ENCODE measurements at regions not wholly inside any gene's neighbourhood (a gene's known extent, or its start where the extent isn't known, plus 50 kb on each side); places are given as distances from the start of the nearest gene placed in this dataset.

DNA sequence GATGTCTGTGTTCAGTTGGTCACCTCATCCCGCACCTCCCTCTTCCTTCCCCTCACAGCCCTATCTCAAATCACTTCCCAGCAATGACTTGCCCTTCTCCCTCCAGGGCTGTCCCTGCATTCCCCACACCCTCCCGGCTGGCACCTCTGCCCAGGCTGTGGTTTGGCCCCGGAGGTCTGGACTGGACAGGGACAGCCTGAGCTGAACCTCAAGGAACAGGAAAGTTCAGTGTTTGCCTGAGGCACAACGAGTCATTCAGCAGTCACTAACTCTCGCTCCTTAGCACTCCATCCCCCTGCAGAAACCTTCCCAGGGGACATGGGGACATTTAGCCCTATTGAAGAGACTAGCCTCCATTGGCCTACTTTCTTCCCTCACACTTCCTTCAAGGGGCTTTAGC, 58.3 kb upstream of the MAP3K1 start:
- in situ Hi-C loops (cut with HindIII; ENCODE audit: extremely low pct_ligation_motif_present, low pct_unique_long_range_greater_than_20kb) (no loop called here), intact Hi-C loops (cut with micrococcal nuclease; ENCODE audit: unreplicated experiment) (no loop called here)
- TF ChIP-seq ZNF468 (CRISPR knock-in tag; IDR thresholded peaks at IDR 0.05) (no peak), HHEX (CRISPR knock-in tag; IDR thresholded peaks at IDR 0.05) (no peak), RFX3 (CRISPR knock-in tag; IDR thresholded peaks at IDR 0.05) (no peak), ZNF510 (CRISPR knock-in tag; IDR thresholded peaks at IDR 0.05; ENCODE audit: low read depth) (no peak), ZFP36 (IDR thresholded peaks at IDR 0.05; ENCODE audit: borderline replicate concordance, low read depth, low read length, partially characterized antibody) (no peak), SP2 (CRISPR knock-in tag; IDR thresholded peaks at IDR 0.05) (no peak), TOPORS (CRISPR knock-in tag; IDR thresholded peaks at IDR 0.05) (no peak), HOXA7 (CRISPR knock-in tag; IDR thresholded peaks at IDR 0.05) (no peak)
- TF ChIP-seq, protein P1, sequence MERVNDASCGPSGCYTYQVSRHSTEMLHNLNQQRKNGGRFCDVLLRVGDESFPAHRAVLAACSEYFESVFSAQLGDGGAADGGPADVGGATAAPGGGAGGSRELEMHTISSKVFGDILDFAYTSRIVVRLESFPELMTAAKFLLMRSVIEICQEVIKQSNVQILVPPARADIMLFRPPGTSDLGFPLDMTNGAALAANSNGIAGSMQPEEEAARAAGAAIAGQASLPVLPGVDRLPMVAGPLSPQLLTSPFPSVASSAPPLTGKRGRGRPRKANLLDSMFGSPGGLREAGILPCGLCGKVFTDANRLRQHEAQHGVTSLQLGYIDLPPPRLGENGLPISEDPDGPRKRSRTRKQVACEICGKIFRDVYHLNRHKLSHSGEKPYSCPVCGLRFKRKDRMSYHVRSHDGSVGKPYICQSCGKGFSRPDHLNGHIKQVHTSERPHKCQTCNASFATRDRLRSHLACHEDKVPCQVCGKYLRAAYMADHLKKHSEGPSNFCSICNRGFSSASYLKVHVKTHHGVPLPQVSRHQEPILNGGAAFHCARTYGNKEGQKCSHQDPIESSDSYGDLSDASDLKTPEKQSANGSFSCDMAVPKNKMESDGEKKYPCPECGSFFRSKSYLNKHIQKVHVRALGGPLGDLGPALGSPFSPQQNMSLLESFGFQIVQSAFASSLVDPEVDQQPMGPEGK (CRISPR knock-in tag; IDR thresholded peaks at IDR 0.05), result no peak
- TF ChIP-seq, protein P2, sequence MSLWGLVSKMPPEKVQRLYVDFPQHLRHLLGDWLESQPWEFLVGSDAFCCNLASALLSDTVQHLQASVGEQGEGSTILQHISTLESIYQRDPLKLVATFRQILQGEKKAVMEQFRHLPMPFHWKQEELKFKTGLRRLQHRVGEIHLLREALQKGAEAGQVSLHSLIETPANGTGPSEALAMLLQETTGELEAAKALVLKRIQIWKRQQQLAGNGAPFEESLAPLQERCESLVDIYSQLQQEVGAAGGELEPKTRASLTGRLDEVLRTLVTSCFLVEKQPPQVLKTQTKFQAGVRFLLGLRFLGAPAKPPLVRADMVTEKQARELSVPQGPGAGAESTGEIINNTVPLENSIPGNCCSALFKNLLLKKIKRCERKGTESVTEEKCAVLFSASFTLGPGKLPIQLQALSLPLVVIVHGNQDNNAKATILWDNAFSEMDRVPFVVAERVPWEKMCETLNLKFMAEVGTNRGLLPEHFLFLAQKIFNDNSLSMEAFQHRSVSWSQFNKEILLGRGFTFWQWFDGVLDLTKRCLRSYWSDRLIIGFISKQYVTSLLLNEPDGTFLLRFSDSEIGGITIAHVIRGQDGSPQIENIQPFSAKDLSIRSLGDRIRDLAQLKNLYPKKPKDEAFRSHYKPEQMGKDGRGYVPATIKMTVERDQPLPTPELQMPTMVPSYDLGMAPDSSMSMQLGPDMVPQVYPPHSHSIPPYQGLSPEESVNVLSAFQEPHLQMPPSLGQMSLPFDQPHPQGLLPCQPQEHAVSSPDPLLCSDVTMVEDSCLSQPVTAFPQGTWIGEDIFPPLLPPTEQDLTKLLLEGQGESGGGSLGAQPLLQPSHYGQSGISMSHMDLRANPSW (CRISPR knock-in tag; IDR thresholded peaks at IDR 0.05; ENCODE audit: borderline replicate concordance), result no peak
- TF ChIP-seq, protein P3, sequence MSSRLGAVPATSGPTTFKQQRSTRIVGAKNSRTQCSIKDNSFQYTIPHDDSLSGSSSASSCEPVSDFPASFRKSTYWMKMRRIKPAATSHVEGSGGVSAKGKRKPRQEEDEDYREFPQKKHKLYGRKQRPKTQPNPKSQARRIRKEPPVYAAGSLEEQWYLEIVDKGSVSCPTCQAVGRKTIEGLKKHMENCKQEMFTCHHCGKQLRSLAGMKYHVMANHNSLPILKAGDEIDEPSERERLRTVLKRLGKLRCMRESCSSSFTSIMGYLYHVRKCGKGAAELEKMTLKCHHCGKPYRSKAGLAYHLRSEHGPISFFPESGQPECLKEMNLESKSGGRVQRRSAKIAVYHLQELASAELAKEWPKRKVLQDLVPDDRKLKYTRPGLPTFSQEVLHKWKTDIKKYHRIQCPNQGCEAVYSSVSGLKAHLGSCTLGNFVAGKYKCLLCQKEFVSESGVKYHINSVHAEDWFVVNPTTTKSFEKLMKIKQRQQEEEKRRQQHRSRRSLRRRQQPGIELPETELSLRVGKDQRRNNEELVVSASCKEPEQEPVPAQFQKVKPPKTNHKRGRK (CRISPR knock-in tag; IDR thresholded peaks at IDR 0.05), result no peak
- H3K9ac ChIP-seq (ENCODE audit: insufficient read depth, low read depth, low read length), result no peak overlapping the region
- H3K4me1 ChIP-seq (ENCODE audit: insufficient read depth, low read length), result no peaks in the 10 kb centered on the region
- H3K36me3 ChIP-seq (replicated peaks in 1 of 2; ENCODE audit: control insufficient read depth in 1 of 2, insufficient read depth in 2 of 2, low read length in 2 of 2), result no peaks in the 10 kb centered on the region
- no peaks in the 10 kb centered on the region for H3K9me3 ChIP-seq (ENCODE audit: low read length)
- H4K20me1 ChIP-seq (ENCODE audit: insufficient read depth, low read length), result no peaks in the 10 kb centered on the region
- DNase-seq (ENCODE audit: low spot score) (no peak), FAIRE-seq (no peak), ATAC-seq (no peak)
- no TSS peak for BruUV-seq (replicated peaks)
- H3K27ac ChIP-seq (ENCODE audit: extremely low read length, insufficient read depth, low read length), result no peak overlapping the region
- ChIA-PET POLR2A (no interaction called here), CTCF (ENCODE audit: low intra/inter-chr PET ratio, low total read pairs) (no interaction called here)
- no peaks in the 10 kb centered on the region for H3K79me2 ChIP-seq (ENCODE audit: insufficient read depth, low read length)
- 44% methylated on average over 5 of the region's 5 CpGs for WGBS (ENCODE audit: low lambda C conversion rate)
- H3K27me3 ChIP-seq (ENCODE audit: control insufficient read depth in 1 of 2, insufficient read depth in 2 of 2, low read length in 2 of 2), result peaks cover 3 to 7% of the 10 kb centered on the region in 2 experiments; a peak in 4 of 5 replicates
- H3K4me3 ChIP-seq (replicated peaks in 1 of 3; ENCODE audit: insufficient read depth in 1 of 3, low read depth in 2 of 3, low read length in 3 of 3), result no peak overlapping the region
- no peak overlapping the region for H3K4me2 ChIP-seq (ENCODE audit: low read depth, low read length)
- H2AFZ ChIP-seq (ENCODE audit: low read length), result no peak overlapping the region

Data from HepG2 (cell line).